Panc1 (cell line): ENCODE measurements at regions not wholly inside any gene's neighbourhood (a gene's known extent, or its start where the extent isn't known, plus 50 kb on each side); places are given as distances from the start of the nearest gene placed in this dataset.

Experiments used
- ATAC-seq: fragments of 200-7000 bp; cut with Tn5 transposase; 2 replicates; pipeline ENCODE4 v1.9.1; 2020; ENCODE audit warnings: mild to moderate bottlenecking, moderate library complexity
- BruUV-seq: library from RNA; stranded (reverse); fragments of 400-500 nt; replicated peaks from 2 replicates; lab custom pipeline; 2021; lab: Mats Ljungman, UMichigan
- CTCF ChIA-PET: fragments of 300-600 bp; sonication (Branson Sonifier 250); formaldehyde crosslinking; loops from one replicate; lab custom pipeline; 2022; ENCODE audit warnings: antibody characterized with exemption; lab: Charles Lee
- POLR2A ChIA-PET: fragments of 300-600 bp; sonication (Branson Sonifier 250); formaldehyde crosslinking; loops from one replicate; lab custom pipeline; 2022; ENCODE audit warnings: antibody characterized with exemption; lab: Charles Lee
- DNase-seq: peaks from one replicate; pipeline ENCODE4 v3.0.0-alpha.2; 2010; ENCODE audit warnings: low read depth, low spot score
- H3K27ac ChIP-seq: 2 replicates; pipeline ENCODE4 v1.5.1; 2011; ENCODE audit warnings: mild to moderate bottlenecking, low read length, inconsistent platforms
- H3K27me3 ChIP-seq: fragments of 200-500 bp; sonication (Bioruptor generic); 2 replicates; pipeline ENCODE4 v1.6.0; 2014; ENCODE audit warnings: low read length, inconsistent platforms; ENCODE audit not compliant: control insufficient read depth, insufficient read depth
- H3K36me3 ChIP-seq: fragments of 200-500 bp; sonication (Bioruptor generic); 2 replicates; pipeline ENCODE4 v1.5.1; 2014; ENCODE audit warnings: inconsistent platforms, mild to moderate bottlenecking, low read length, moderate library complexity; ENCODE audit not compliant: control insufficient read depth, insufficient read depth
- H3K4me1 ChIP-seq: 2 replicates; pipeline ENCODE4 v1.5.1; 2011; ENCODE audit warnings: inconsistent platforms, mild to moderate bottlenecking, low read length, moderate library complexity; ENCODE audit not compliant: control insufficient read depth, insufficient read depth
- H3K4me3 ChIP-seq, 2 experiments: 2 replicates each; pipeline ENCODE4 v1.5.1; 2011 to 2012; ENCODE audit warnings: low read depth in 2 of 2, low read length in 2 of 2, mild to moderate bottlenecking in 2 of 2, inconsistent platforms in 1 of 2, moderate library complexity in 1 of 2
- H3K9me3 ChIP-seq: fragments of 200-500 bp; sonication (Bioruptor generic); 2 replicates; pipeline ENCODE4 v1.5.1; 2014; ENCODE audit warnings: low read depth, mild to moderate bottlenecking, inconsistent platforms, low read length, moderate library complexity; ENCODE audit not compliant: control insufficient read depth, insufficient read depth
- CTCF ChIP-seq: fragments of 450-650 bp; IDR thresholded peaks from 2 replicates; pipeline ENCODE4 v1.5.1; 2017; ENCODE audit warnings: mild to moderate bottlenecking
- POLR2AphosphoS5 ChIP-seq: IDR thresholded peaks from 2 replicates; pipeline ENCODE4 v1.6.1; 2012; ENCODE audit warnings: mild to moderate bottlenecking, low read depth, low read length, moderate library complexity
- REST ChIP-seq, 2 experiments: IDR thresholded peaks; 2 replicates each; pipeline ENCODE4 v1.6.1; 2011 to 2012; ENCODE audit warnings: low read depth in 2 of 2, control low read depth in 1 of 2, low read length in 1 of 2, mild to moderate bottlenecking in 1 of 2, moderate library complexity in 1 of 2; ENCODE audit not compliant: insufficient read depth in 1 of 2
- SIN3A ChIP-seq: IDR thresholded peaks from 2 replicates; pipeline ENCODE4 v1.6.1; 2012; ENCODE audit warnings: low read depth, mild to moderate bottlenecking, low read length, moderate library complexity, borderline replicate concordance; ENCODE audit not compliant: insufficient read depth
- TCF7L2 ChIP-seq: IDR thresholded peaks from 2 replicates; pipeline ENCODE4 v1.6.1; 2011; ENCODE audit warnings: mild to moderate bottlenecking, low read depth, low read length, inconsistent platforms
- in situ Hi-C: cut with HindIII; loops from 2 replicates; pipeline ENCODE4 v1.10.0; 2016; ENCODE audit warnings: low sequenced_read_pairs, low pct_unique_long_range_greater_than_20kb
- intact Hi-C: fragments of 100-400 bp; cut with micrococcal nuclease; formaldehyde crosslinking; loops from one replicate; pipeline ENCODE4 v1.10.0; 2022; ENCODE audit not compliant: unreplicated experiment

GRCh38 chr12:78483767-78484315 lies 380.7 kb upstream of the SYT1 start:
- intact Hi-C loops (no loop called here), in situ Hi-C loops (no loop called here)
- ChIA-PET CTCF (no interaction called here), POLR2A (no interaction called here)
- H3K27ac ChIP-seq, result no peak overlapping the region
- no peaks in the 10 kb centered on the region for H3K9me3 ChIP-seq
- H3K4me1 ChIP-seq, result no peaks in the 10 kb centered on the region
- no peak for TF ChIP-seq CTCF
- TF ChIP-seq REST (IDR thresholded peaks at IDR 0.05; ENCODE audit: insufficient read depth in 1 of 2, low read depth in 2 of 2, low read length in 1 of 2), result no peak
- no peak for TF ChIP-seq SIN3A
- TF ChIP-seq TCF7L2, result no peak
- TF ChIP-seq POLR2AphosphoS5, result no peak
- ATAC-seq (no peak), DNase-seq (no peak)
- no peaks in the 10 kb centered on the region for H3K36me3 ChIP-seq
- H3K4me3 ChIP-seq, result no peak overlapping the region
- BruUV-seq, result no TSS peak
- H3K27me3 ChIP-seq, result no peaks in the 10 kb centered on the region

GRCh38 chr12:78489990-78490389 lies 374.6 kb upstream of the SYT1 start:
- ATAC-seq (no peak), DNase-seq (no peak)
- Histone ChIP-seq H3K27ac (no peak overlapping the region), H3K27me3 (no peaks in the 10 kb centered on the region), H3K36me3 (no peaks in the 10 kb centered on the region), H3K4me3 (no peak overlapping the region), H3K4me1 (no peaks in the 10 kb centered on the region), H3K9me3 (no peaks in the 10 kb centered on the region)
- intact Hi-C loops, result no loop called here
- CTCF ChIA-PET, result no interaction called here
- in situ Hi-C loops, result no loop called here
- BruUV-seq, result no TSS peak
- TF ChIP-seq POLR2AphosphoS5 (no peak), CTCF (no peak), TCF7L2 (no peak), REST (IDR thresholded peaks at IDR 0.05; ENCODE audit: insufficient read depth in 1 of 2, low read depth in 2 of 2, low read length in 1 of 2) (no peak), SIN3A (no peak)
- POLR2A ChIA-PET, result interaction anchor here (0.6 kb wide), 1 partner anchor 1256 kb away, joined by 3 read pairs; no protein-coding TSS in a partner anchor
